HG02642 (cell line): ENCODE measurements at regions not wholly inside any gene's neighbourhood (a gene's known extent, or its start where the extent isn't known, plus 50 kb on each side); places are given as distances from the start of the nearest gene placed in this dataset.

Experiments
- ATAC-seq: cut with Tn5 transposase; IDR thresholded peaks from one replicate; pipeline ENCODE4 v1.9.1; 2021; ENCODE audit warnings: mild to moderate bottlenecking; ENCODE audit not compliant: unreplicated experiment, poor library complexity

DNA sequence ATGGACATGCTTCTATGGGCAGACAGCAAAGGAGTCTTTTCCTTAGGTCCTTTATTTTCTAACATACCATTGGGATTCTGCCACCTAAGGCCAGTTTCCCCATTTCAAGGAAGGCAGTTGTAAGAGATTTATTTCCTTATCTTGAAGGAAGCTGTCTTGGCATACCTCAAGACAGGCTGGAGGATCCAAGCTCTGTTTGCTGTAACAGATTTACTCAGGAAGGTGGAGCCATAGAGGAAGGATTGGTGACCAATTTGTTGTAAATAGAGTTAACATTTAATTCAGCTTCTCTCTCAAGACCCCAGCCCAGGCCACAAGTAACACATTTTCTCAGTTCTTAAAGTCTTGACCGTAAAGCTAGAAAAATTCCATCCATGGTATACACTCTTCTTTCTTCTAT, 131.6 kb upstream of the TENM3 start:
- no peak for ATAC-seq

DNA sequence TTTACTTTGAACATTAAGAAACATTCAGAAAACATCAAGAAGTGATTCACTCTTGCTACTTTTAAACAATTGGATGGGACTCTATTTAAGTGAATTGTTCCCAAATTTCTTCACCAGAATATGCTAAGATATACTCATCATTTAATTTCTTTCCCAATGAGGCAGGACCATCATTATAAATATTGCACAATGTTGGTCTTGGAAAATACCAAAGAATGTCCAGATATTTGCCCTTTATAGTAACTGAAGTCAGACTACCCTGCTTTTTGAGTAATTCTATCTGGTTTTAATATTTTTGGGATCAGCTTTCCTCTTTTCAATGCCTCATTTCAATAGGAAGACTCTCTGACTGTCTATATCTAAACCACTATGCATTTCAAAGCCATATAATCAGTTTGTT, 129.4 kb upstream of the TENM3 start:
- no peak for ATAC-seq

DNA sequence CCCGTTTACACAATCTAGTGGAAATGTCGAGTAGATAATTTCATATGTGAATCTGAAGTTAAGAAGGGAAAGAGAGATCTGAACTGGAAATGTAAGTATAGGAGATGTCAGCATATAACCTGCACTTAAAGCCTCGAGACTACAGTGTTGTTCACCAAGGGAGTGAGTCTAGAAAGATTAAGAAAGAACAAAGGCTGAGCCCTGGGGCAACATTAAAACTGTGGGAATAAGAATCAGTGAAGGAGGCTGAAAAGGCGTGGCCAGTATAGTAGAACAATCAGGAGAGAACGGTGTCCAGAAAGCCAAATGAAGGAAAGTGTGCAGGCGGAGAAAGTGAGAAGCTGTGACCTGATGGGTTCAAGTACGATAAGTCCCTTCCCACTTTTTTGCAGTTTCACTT, 118.8 kb upstream of the TENM3 start:
- no peak for ATAC-seq

DNA sequence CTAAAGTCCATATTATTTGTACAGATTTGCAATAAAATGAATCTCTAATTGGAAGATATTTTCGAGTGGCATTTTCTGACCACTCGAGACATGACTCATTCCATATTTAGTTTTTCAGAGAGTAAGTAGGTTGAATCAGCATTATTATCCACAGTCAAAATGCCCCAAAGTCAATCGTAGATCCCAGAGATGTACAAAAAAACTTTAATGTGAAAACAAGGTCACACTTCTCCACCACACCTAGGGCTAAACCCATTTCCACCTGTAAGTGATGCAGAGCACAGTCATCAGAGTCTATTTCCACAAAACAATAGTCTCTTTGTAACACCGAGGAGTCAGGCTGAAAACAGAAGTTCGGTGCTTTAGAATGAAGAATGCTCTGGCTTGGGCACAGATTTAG, 117.1 kb upstream of the TENM3 start:
- ATAC-seq, result no peak

DNA sequence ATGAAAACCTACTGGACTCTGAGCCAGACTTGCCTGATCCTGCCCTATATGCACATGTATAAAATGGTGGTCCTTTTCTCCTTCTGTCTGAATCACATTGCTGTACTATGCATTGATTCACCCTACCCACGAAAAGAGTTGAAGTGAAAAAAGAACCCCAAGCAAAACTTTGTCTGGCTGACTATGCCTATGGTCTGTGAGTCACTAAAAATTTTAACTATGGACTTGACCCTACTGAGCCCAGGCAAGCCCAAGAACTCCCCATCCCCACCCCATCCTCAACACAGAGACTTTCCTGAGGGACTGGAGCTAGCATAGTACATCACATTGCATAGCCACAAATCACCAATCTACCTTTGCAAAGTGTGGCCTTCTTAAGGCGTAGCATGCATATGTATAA, 116.6 kb upstream of the TENM3 start:
- no peak for ATAC-seq

DNA sequence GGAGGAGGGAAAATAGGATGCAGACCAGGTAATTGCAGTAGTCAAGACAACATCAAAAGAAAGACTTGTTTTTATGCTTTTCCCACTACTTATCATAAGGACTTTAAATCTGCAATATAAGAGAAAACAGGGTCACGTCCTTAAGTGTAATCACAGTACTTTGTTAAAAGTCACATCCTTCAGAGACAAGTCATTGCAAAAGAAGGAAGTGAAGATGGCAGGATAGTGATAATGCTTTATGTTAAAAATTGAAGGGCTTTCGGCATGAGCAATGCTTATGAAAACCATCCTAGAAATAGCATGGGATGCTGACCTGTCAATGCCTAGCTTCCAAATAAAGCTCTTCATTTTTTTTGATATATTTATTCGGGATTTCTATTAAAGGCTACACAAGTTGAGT, 110.2 kb upstream of the TENM3 start:
- ATAC-seq, result no peak

DNA sequence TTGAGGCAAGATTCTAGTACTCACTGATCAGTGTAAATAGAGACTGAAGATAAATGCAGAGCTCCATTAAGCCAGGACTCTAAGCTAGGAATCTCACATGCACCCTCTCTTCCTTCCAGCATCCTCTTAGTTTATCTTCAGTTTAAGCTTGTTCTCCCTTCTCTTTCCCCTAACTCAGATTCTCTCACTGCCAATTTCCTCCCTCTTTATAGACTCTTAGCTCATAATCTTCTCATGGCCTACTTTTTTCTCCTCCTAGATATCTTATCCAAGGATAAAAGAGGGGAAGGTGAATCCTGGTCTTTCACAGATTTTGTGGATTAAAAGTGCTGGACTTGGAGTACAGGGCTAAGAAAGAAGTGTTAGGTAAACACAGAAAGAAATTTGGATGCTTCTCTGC, 108.9 kb upstream of the TENM3 start:
- no peak for ATAC-seq

DNA sequence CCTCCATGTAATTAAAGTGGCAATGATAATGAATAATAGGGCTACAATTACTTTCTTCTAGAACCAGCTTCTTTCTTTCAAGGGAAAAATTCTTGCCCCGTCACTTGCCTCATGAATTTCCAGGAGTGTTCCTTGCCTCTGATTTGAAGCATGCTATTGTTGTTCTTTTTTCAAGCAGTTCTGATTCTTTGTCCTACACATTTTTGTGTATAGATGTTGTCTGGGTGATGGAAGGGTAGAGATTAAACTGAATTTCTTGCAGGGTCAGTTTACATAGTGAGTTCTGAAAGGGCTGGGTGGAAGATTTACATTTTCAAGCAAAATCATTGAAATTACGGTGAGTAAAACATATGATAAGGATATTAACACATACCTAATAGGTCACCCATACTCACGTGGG, 107.0 kb upstream of the TENM3 start:
- ATAC-seq, result no peak

DNA sequence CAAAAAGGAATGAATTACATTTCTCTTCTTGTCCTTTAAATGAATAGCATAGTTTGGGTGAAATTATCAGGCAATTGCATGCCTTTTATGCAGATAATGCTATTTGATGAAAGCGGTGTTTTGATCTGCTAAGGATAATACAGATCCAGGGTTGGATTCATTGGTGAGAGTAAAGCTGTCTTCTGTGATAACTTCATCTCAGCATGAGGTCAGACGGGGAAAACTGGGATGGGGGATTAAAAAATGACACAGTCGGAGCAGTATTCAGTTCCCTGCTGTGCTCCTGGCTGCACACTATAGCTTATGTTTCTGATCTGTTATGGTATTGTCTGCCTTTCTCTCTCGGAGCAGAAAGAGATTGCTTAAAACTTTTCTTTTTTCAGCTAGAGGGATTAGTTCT, 105.9 kb upstream of the TENM3 start:
- no peak for ATAC-seq

DNA sequence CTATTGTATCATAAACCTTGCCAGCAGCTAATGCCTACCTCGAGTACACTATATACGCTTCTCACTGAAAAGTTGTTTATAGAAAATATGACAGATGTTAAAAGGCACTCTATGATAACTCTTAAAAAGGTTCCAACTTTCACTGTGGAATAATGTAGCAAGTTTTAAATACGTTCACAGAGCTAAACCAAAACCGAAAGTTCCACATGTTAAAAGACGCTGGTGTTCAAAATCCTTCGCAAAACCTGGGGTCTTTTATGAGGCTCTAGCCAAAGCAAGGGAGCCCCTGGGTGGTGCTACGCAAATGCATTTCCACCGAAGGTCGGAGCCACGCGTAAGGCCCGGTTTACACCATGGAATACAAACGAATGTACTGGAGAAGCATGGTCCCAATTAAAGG, 103.7 kb upstream of the TENM3 start:
- ATAC-seq, result no peak

DNA sequence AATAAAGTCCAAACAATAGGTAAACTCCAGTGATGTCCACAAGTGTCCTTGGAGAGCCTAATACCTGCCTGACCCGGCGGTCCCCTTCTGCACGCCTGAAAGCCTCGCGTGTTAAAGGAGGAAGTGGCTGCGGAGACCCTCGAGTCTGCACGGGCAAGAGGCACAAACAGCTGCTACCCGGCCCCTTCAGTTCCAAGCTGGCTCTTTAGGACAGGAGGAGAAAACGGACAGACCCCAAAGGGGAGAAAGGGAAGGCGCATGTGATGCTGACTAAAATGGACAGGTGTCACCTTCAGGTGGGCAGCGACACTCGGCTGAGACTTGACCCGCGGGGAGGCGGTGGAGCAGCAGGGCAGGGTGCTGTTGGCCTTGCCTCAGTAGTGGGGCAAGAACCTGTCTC, 102.7 kb upstream of the TENM3 start:
- ATAC-seq, result no peak

DNA sequence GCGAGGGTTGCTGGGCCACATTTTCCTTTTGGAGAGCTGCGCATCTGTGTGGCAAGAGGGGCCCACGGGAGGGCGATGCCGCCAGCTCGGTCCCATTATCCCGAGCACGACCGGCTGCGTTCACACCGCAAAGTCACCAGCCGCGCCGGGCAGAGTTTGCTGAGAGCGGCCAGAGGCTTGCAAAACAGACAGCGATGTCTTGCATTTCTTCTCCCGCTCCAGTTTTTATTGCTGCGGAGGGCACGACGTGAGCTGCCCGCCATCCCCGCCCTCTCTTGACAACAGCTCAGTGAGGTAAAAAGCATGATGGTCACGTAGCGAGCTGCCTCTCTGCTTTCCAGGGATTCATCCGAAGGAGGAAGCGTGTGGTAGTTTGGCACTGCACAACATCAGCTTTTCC, 102.1 kb upstream of the TENM3 start:
- ATAC-seq, result no peak

DNA sequence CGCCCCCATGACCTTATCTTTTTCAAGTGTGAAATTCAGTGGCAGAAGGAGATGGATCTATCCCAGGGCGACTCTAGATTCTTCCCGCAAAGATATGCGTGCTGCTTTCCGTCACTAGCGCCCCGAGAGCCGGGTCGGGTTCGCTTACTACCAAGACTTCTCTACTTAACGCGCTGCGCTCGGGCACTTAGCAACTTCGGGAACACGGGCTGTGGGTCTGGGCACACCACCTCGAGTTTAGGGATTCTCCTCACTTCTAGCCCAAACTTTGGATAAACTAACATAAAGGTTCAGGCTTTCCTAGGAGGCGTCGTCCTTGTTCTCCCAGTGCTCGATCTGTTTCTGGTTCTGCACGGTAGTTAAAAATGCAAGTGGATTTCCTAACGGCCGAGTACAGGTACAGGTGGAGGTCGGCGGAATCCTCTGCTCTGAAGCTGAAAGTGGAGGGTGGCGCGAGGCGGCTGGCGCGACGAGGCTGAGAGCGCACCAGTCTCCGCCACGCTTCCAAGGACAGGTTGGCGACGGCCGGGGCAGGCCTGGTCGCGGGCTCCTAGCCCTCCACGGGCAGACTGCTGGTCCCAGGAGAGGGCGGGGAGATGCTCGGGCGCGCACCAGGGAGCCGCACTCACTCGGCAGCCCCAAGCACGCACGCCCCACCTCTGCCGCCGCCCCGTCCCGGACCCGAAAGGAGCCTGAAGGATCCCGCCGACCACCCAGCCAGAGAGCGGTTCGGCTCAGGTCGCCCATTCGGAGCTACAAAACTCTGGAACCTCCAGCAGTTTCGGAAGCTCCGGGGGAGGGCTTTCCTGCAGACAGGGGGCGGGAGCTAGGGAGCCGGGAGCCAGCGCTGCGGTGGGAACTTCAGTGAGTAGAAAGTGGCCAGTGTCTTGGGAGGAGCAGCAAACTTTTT, 100.8 kb upstream of the TENM3 start:
- ATAC-seq, result no peak

DNA sequence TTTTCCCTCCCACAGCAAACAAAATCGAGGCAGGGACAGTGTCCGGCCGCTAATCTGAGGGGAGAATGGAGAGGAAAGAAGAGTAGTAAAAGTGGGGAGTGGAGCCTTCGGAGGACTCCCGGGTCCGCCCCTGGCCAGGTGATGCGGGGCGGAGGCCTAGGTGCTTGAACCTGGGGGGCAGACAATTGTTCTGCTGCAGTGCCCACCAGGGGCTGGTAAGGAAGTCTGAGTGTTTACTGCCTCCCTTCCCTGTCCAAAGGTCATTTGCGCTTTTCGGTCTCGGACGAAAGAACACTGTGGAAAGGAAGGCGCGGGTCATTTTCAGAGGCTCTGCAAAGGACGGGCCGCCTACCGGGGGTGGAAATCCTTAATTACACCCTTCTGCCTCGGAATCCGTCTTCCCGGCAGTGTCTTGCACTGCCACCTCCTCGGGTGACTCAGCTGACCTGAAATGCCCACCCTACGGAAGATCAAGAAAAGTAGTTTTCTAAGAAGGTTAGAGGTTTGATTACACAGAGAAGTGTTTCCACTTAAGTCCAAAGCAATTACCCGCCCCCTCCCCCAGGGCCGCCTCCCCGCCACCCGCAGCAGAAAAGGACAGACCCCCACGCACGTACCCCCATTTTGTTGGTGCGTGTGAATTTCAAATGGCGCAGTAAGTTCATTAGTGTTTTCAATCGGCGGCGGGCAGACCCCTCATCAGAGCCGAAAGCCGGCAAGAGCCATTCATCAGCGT, 99.9 kb upstream of the TENM3 start:
- no peak for ATAC-seq

DNA sequence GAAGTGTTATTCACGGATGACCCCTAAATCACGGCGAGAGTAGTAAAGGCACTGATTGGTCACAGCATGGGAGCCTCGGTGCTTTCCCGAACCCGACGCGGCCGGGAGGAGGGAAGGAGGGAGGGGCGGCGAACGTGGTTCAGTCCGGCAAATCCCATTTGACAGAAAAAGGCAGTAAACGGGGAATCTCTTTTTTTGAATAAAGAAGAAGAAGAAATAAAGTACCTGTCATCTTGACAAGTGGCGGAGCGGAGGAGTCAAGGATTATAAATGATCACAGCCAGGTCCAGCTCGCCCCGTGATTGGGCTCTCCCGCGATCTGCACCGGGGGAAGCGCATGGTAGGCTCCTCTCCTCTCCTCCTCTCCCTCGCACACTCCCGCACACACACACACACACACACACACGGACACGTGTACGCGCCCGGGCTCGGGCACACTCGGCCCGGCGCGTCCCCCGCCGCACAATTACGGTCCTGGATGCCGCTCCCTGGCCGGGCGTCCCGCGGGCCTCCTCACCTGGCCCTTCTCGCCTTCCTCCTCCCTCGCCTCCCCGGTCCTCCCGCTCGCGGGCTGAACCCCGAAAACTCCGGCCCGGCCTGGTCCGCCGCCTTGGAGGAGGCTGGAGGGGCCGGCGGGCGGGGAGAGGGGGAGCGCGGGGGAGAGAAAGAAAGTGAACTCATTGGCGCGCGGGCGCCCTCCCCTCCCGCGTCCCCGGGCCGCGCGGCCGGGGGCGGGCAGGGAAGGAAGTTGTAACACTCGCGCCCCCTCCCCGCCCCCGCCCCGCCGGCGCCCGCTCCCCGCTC, 99.2 kb upstream of the TENM3 start:
- peak; percentile 41 for ATAC-seq

DNA sequence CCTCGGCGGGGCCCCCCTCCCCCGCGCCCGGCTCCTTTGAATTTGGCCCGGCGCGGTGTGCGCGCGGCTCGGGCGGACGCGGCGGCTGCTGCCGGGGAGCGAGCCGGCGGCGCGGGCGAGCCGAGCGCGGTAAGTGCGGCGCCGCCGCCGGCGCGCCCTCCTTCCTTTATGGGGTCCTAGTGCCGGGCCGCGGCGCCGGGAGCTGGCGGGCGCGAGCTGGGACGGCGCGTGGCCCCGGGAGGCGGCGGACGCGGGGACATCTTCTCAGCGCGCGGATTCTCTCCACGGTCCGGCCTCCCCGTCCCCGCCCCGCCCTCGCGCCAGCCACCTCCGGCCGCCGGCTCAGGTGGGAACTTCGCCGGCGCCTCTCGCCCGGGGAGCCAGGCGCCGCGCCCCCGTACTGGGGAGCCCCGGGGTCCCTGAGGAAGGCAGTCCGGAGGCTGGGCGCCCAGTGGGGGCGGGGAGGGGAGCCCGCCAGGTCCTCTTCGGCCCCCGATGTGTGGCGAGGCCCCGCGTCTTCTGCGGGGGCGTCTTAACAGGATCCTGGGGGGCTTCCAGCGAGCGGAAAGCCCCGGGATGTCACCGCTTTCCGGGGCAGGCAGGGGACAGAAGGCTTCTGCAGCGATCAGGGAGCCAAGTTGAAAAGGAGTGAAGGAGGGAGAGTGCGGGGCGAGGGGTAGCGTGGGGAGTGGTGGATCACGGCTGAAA, 98.4 kb upstream of the TENM3 start:
- ATAC-seq, result peak; percentile 41

DNA sequence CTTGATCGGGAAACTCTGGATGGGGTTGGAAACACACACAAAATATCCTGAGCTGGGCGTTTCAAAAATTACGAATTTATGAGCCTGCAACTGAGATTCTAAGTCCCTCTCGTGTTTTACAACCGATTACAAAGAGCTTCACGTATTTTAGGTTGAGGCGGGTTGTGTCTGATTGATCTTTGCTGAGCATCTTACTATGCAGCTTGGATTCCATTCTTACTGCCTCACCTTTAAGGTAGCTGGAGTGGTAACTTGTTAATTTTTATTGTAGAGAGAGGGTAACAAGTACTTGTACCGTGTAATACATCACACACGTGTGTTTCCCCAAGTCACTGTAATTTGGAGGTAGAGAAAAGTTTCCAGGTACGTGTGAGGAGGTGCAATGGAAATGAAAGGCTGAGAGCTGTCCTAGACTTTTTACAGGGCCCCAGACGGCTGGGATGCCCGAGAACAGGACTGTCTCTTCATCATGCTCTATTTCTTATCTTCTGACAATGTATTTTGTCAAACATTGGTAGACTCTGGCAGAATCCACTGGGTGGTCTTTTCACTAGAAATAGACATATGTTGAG, 97.8 kb upstream of the TENM3 start:
- ATAC-seq, result no peak

DNA sequence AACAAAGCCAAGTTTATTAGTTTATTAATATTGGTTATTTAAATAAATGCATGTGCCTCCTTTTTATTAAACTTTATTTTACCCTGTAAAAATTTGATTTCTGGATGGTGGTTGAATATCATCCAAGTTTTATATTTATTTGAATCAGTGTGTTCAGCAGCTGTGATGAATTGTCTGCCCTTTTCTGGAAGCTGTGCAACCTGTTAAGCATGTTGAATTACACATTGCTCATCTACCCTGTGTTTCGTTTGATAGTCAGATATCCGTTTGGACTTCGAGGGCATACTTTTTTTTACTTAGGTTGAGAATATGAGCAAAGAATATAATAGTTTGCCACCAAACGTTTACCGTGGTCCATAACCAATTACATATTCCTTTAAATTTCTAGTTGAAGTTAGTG, 95.8 kb upstream of the TENM3 start:
- no peak for ATAC-seq

DNA sequence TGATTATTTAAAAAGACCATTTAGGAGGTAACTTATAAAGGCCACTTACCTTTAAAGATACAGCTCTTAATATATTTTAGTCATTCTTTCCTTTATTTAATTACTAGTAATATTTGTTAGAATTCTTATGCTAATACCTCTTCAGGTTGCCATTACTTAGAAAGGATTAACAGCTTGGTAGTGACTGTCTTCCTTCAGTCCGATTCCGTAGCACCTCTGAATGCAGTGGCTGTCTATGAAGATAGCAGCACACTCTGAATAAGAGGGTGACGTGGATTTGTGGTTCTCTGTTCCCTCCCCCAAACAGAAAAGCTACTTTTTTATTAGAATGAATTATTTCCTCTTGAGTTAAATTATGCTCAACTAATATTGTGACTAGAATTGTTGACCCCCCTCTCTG, 92.6 kb upstream of the TENM3 start:
- ATAC-seq, result no peak

DNA sequence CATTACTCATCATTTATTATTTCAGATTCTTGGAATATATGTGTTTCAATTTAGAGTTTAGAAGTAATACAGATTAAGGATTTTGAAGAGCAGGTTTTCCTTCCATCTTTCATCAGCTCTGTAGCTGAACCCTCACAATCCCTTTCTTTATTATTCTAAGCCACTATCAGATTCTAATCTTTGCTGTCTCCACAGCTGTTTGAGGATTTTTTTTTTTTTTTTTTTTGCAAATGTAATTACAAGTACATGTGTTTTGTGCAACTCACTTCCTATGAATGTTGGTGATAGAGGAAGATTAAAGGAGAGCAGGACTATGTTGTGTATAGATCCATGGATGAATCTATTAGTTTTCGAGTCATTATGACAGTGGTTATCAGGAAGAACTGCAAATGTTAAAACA, 87.4 kb upstream of the TENM3 start:
- no peak for ATAC-seq
